HCT116 (cell line): ENCODE measurements at regions not wholly inside any gene's neighbourhood (a gene's known extent, or its start where the extent isn't known, plus 50 kb on each side); places are given as distances from the start of the nearest gene placed in this dataset.

Experiments used
- ATAC-seq: fragments of 200-7000 bp; cut with Tn5 transposase; 2 replicates; pipeline ENCODE4 v1.9.1; 2020; ENCODE audit warnings: mild to moderate bottlenecking, moderate library complexity
- BruUV-seq: library from RNA; stranded (reverse); fragments of 400-500 nt; replicated peaks from 2 replicates; lab custom pipeline; 2021; lab: Mats Ljungman, UMichigan
- CTCF ChIA-PET: fragments of 300-600 bp; sonication (Branson Sonifier 250); formaldehyde crosslinking; loops from one replicate; lab custom pipeline; 2021; ENCODE audit warnings: antibody characterized with exemption; lab: Charles Lee
- POLR2A ChIA-PET: fragments of 300-600, 350-600 bp; sonication (Branson Sonifier 250); formaldehyde crosslinking; loops from one replicate; lab custom pipeline; 2021; ENCODE audit warnings: antibody characterized with exemption; lab: Charles Lee
- RAD21 ChIA-PET, 2 experiments: fragments of 300-600 bp; sonication (Branson Sonifier 250); formaldehyde crosslinking; loops; one replicate each; lab custom pipeline; 2023; ENCODE audit warnings: low total read pairs in 2 of 2; ENCODE audit not compliant: uncharacterized antibody in 2 of 2, unreplicated experiment in 2 of 2, low non-redundant PET in 1 of 2; lab: Charles Lee
- DNase-seq: peaks from one replicate; pipeline ENCODE4 v3.0.0-alpha.2; 2010; ENCODE audit warnings: low read depth, low spot score
- H2AFZ ChIP-seq: fragments of 200-600 bp; shearing (Covaris generic), sonication (generic); 2 replicates; pipeline ENCODE4 v1.6.1; 2017; ENCODE audit warnings: low read depth, mixed run types, mixed read lengths, antibody characterized with exemption, low read length; ENCODE audit not compliant: poor library complexity, severe bottlenecking
- H3K27ac ChIP-seq: 2 replicates; pipeline ENCODE4 v1.5.1; 2012; ENCODE audit warnings: low read depth, low read length
- H3K27me3 ChIP-seq: fragments of 200-600 bp; sonication (generic); 2 replicates; pipeline ENCODE4 v1.6.1; 2016; ENCODE audit warnings: mixed run types, low read length, mixed read lengths; ENCODE audit not compliant: insufficient read depth
- H3K36me3 ChIP-seq, 2 experiments: fragments of 200-500 bp in 1 of 2; fragments of 200-600 bp in 1 of 2; sonication (Bioruptor generic) in 1 of 2; sonication (generic) in 1 of 2; 2 replicates each; pipeline versions ENCODE4 v1.5.1 to v1.6.1; 2014 to 2016; ENCODE audit warnings: low read length in 2 of 2, inconsistent platforms in 1 of 2, mixed read lengths in 1 of 2, mixed run types in 1 of 2; ENCODE audit not compliant: insufficient read depth in 2 of 2, control insufficient read depth in 1 of 2
- H3K4me1 ChIP-seq, 2 experiments: fragments of 200-600 bp in 1 of 2; sonication (generic) in 1 of 2; 2 replicates each; pipeline versions ENCODE4 v1.5.1 to v1.6.1; 2012 to 2017; ENCODE audit warnings: low read length in 2 of 2, inconsistent platforms in 1 of 2, mild to moderate bottlenecking in 1 of 2, mixed read lengths in 1 of 2, mixed run types in 1 of 2, moderate library complexity in 1 of 2; ENCODE audit not compliant: insufficient read depth in 2 of 2, control insufficient read depth in 1 of 2
- H3K4me2 ChIP-seq: fragments of 200-600 bp; sonication (generic); 2 replicates; pipeline ENCODE4 v1.6.1; 2017; ENCODE audit warnings: mixed run types, low read length, mixed read lengths
- H3K4me3 ChIP-seq, 2 experiments: fragments of 200-600 bp in 1 of 2; sonication (generic) in 1 of 2; replicated peaks in 1 of 2; 2 replicates each; pipeline ENCODE4 v1.5.1; 2011 to 2016; ENCODE audit warnings: low read length in 2 of 2, control low read depth in 1 of 2, low read depth in 1 of 2, mild to moderate bottlenecking in 1 of 2, mixed read lengths in 1 of 2, mixed run types in 1 of 2
- H3K79me2 ChIP-seq: fragments of 200-600 bp; sonication (generic); 2 replicates; pipeline ENCODE4 v1.6.1; 2017; ENCODE audit warnings: mild to moderate bottlenecking, mixed run types, low read length, moderate library complexity, mixed read lengths; ENCODE audit not compliant: insufficient read depth
- H3K9ac ChIP-seq: fragments of 200-600 bp; sonication (generic); 2 replicates; pipeline ENCODE4 v1.6.1; 2016; ENCODE audit warnings: low read length, mixed read lengths
- H3K9me2 ChIP-seq: fragments of 200-600 bp; sonication (generic), shearing (Covaris generic); 2 replicates; pipeline ENCODE4 v1.6.1; 2017; ENCODE audit warnings: mixed run types, mild to moderate bottlenecking, moderate library complexity; ENCODE audit not compliant: insufficient read depth
- H3K9me3 ChIP-seq, 2 experiments: fragments of 200-500 bp in 1 of 2; fragments of 200-600 bp in 1 of 2; sonication (Bioruptor generic) in 1 of 2; sonication (generic) in 1 of 2; 2 replicates each; pipeline ENCODE4 v1.6.1; 2014 to 2017; ENCODE audit warnings: low read length in 2 of 2, mixed read lengths in 2 of 2, inconsistent platforms in 1 of 2, low read depth in 1 of 2, mild to moderate bottlenecking in 1 of 2, mixed run types in 1 of 2, moderate library complexity in 1 of 2; ENCODE audit not compliant: control insufficient read depth in 1 of 2, insufficient read depth in 1 of 2
- H4K20me1 ChIP-seq: fragments of 200-600 bp; sonication (generic), shearing (Covaris generic); 2 replicates; pipeline ENCODE4 v1.6.1; 2017; ENCODE audit warnings: mixed run types, mild to moderate bottlenecking, moderate library complexity; ENCODE audit not compliant: insufficient read depth
- ATF3 ChIP-seq: IDR thresholded peaks from 2 replicates; pipeline ENCODE4 v1.6.1; 2012
- CBX3 ChIP-seq: IDR thresholded peaks from 2 replicates; pipeline ENCODE4 v1.6.1; 2012; ENCODE audit warnings: low read depth
- CEBPB ChIP-seq: IDR thresholded peaks from 2 replicates; pipeline ENCODE4 v1.6.1; 2012; ENCODE audit warnings: low read depth
- ELF1 ChIP-seq: IDR thresholded peaks from 2 replicates; pipeline ENCODE4 v1.6.1; 2012; ENCODE audit warnings: low read depth, borderline replicate concordance
- FOSL1 ChIP-seq: IDR thresholded peaks from 2 replicates; pipeline ENCODE4 v1.6.1; 2012; ENCODE audit warnings: low read depth
- JUND ChIP-seq: IDR thresholded peaks from 2 replicates; pipeline ENCODE4 v1.6.1; 2012
- MAX ChIP-seq: IDR thresholded peaks from 2 replicates; pipeline ENCODE4 v1.6.1; 2012
- REST ChIP-seq: IDR thresholded peaks from 2 replicates; pipeline ENCODE4 v1.6.1; 2012; ENCODE audit warnings: low read depth
- SIN3A ChIP-seq: IDR thresholded peaks from 2 replicates; pipeline ENCODE4 v1.6.1; 2012; ENCODE audit warnings: low read depth
- SP1 ChIP-seq: IDR thresholded peaks from 2 replicates; pipeline ENCODE4 v1.6.1; 2012; ENCODE audit warnings: low read depth
- TCF7L2 ChIP-seq: IDR thresholded peaks from 2 replicates; pipeline ENCODE4 v1.7.0; 2011; ENCODE audit warnings: borderline replicate concordance, inconsistent platforms; ENCODE audit not compliant: insufficient read depth, insufficient read length; ENCODE audit errors: extremely low read depth
- YY1 ChIP-seq: IDR thresholded peaks from 2 replicates; pipeline ENCODE4 v1.6.1; 2011; ENCODE audit warnings: low read length, low read depth, moderate library complexity, mild to moderate bottlenecking; ENCODE audit not compliant: insufficient replicate concordance; ENCODE audit errors: extremely low read depth
- ZFX ChIP-seq: fragments of 450-650 bp; IDR thresholded peaks from 2 replicates; pipeline ENCODE4 v1.6.1; 2017
- ZNF274 ChIP-seq: fragments of 200-500 bp; sonication (Bioruptor generic); IDR thresholded peaks from 2 replicates; pipeline ENCODE4 v1.6.1; 2014; ENCODE audit warnings: mild to moderate bottlenecking, low read depth, low read length, inconsistent platforms
- intact Hi-C: fragments of 100-400 bp; cut with micrococcal nuclease; formaldehyde crosslinking; loops from 2 replicates; pipeline ENCODE4 v1.10.0; 2022

GRCh38 chr11:30730011-30730410 lies 143.9 kb upstream of the MPPED2 start:
- ChIA-PET POLR2A (no interaction called here), CTCF (no interaction called here), RAD21 (no interaction called here)
- no peaks in the 10 kb centered on the region for H4K20me1 ChIP-seq
- no peak overlapping the region for H3K4me2 ChIP-seq
- H2AFZ ChIP-seq, result no peak overlapping the region
- H3K4me3 ChIP-seq, result no peak overlapping the region
- DNase-seq, result no peak
- no peak overlapping the region for H3K9ac ChIP-seq
- TF ChIP-seq SP1 (no peak), YY1 (no peak), CBX3 (no peak), ELF1 (no peak), JUND (no peak), REST (no peak), ATF3 (no peak), TCF7L2 (no peak), MAX (no peak), ZFX (no peak), ZNF274 (no peak), CEBPB (no peak), SIN3A (no peak), FOSL1 (no peak)
- no peaks in the 10 kb centered on the region for H3K36me3 ChIP-seq
- H3K9me2 ChIP-seq, result no peaks in the 10 kb centered on the region
- no TSS peak for BruUV-seq
- intact Hi-C loops, result no loop called here
- ATAC-seq, result no peak
- H3K27me3 ChIP-seq, result peaks cover 6% of the 10 kb centered on the region; the same call in 1 of the 2 replicates
- H3K27ac ChIP-seq, result no peak overlapping the region
- no peaks in the 10 kb centered on the region for H3K79me2 ChIP-seq
- no peaks in the 10 kb centered on the region for H3K9me3 ChIP-seq
- H3K4me1 ChIP-seq, result no peaks in the 10 kb centered on the region
